ENCODE measurements at regions not wholly inside any gene's neighbourhood (a gene's known extent, or its start where the extent isn't known, plus 50 kb on each side); places are given as distances from the start of the nearest gene placed in this dataset.
"Not testable (repeated sequence)": the region's sequence is repeated elsewhere in the genome, so short reads cannot be mapped to it uniquely, and the experiment has no call there.

DNA sequence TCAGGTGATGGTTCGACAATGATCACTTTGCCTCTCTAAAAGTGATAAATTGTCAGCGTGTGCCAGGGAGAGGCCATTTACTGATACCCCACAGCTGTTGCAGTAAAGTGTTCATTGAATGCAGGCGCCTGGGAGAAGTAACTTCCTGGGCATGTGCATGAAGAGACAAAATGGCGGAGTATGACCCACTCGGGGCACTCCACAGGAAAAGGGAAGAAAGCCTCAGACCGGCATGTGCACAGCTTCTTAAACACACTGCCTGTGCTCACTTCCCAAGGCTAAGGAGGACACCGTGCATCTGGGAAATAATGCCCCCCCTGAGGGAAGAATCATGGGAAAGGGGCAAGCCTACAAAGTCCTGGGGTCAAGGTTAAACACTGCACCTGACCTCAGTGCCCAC is 329.5 kb downstream of the ICE1 start:
- no peaks in the 10 kb centered on the region for H3K36me3 ChIP-seq (ENCODE audit: control insufficient read depth, insufficient read depth, low read length)
- no peak overlapping the region for H3K9ac ChIP-seq (ENCODE audit: low read length)
- no peak overlapping the region for H3K27ac ChIP-seq (ENCODE audit: low read depth, low read length)
- H3K27me3 ChIP-seq (ENCODE audit: control insufficient read depth, insufficient read depth, low read length), result no peaks in the 10 kb centered on the region
- H3K4me1 ChIP-seq (ENCODE audit: control insufficient read depth, insufficient read depth, low read length), result no peaks in the 10 kb centered on the region
- no peak overlapping the region for H3K4me3 ChIP-seq (ENCODE audit: low read length)

DNA sequence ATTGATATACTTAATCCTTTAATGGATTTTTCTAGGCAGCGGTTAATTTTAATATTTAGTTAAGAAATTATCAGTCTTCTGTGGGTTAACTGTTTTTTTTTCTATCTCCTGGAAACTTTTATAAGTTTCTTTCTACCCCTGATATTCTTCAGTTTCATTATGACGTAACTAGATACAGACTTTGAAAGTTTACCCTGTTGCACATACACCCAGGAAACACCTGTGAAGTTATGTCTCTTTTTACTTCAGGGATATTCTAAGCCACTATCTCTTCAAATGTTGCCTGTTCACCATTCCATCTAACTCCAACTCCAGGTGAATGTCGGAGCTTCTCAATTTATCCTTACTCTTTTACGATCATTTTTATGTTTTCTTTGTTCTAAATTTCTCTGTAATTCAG is 329.0 kb downstream of the ICE1 start:
- Histone ChIP-seq H3K4me1 (ENCODE audit: control insufficient read depth, insufficient read depth, low read length) (no peaks in the 10 kb centered on the region), H3K27ac (ENCODE audit: low read depth, low read length) (no peak overlapping the region), H3K36me3 (ENCODE audit: control insufficient read depth, insufficient read depth, low read length) (no peaks in the 10 kb centered on the region), H3K27me3 (ENCODE audit: control insufficient read depth, insufficient read depth, low read length) (no peaks in the 10 kb centered on the region), H3K9ac (ENCODE audit: low read length) (no peak overlapping the region), H3K4me3 (ENCODE audit: low read length) (no peak overlapping the region)

DNA sequence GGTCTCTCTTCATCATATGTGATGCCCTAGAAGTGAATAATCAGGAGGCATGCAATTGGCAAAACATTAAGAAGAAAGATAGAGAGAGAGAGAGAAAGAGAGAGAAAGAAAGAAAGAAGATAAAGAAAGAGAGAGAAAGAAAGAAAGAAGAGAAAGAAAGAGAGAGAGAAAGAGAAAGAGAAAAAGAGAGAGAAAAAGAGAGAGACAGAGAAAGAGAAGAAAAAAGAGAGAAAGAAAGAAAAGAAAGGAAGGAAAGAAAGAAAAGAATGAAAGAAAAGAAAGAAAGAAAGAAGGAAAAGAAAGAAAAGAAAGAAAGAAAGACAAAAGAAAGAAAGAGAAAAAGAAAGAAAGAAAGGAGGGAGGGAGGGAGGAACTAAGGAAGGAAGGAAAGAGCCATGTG is 318.9 kb downstream of the ICE1 start:
- H3K9ac ChIP-seq (ENCODE audit: low read length), result no peak overlapping the region
- H3K4me3 ChIP-seq (ENCODE audit: low read length), result no peak overlapping the region
- H3K27ac ChIP-seq (ENCODE audit: low read depth, low read length), result no peak overlapping the region
- no peaks in the 10 kb centered on the region for H3K36me3 ChIP-seq (ENCODE audit: control insufficient read depth, insufficient read depth, low read length)
- H3K4me1 ChIP-seq (ENCODE audit: control insufficient read depth, insufficient read depth, low read length), result no peaks in the 10 kb centered on the region
- H3K27me3 ChIP-seq (ENCODE audit: control insufficient read depth, insufficient read depth, low read length), result no peaks in the 10 kb centered on the region

DNA sequence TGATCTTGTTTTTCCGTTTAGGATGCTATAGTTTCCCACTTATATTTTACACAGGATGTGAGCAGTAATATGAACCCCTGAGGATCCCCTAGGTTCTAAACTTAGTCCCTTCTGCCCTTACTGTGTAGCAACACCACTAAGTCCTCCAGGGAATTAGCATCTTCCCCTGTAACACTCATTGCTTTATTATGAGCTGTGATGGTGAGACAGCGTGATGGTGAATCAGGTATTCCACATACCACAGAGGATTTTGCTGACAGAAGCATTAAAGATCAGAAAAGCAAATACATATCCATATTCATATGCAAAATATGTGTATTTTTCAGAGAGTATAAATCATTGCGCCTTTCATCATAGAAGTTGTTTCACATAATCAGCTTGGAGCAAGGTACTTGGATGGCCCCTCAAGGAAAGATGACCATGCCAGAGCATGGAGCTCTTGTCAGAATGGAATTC is 317.0 kb downstream of the ICE1 start:
- Histone ChIP-seq H3K9ac (ENCODE audit: low read length) (no peak overlapping the region), H3K36me3 (ENCODE audit: control insufficient read depth, insufficient read depth, low read length) (no peaks in the 10 kb centered on the region), H3K27ac (ENCODE audit: low read depth, low read length) (no peak overlapping the region), H3K4me1 (ENCODE audit: control insufficient read depth, insufficient read depth, low read length) (no peaks in the 10 kb centered on the region), H3K4me3 (ENCODE audit: low read length) (no peak overlapping the region), H3K27me3 (ENCODE audit: control insufficient read depth, insufficient read depth, low read length) (no peaks in the 10 kb centered on the region)

DNA sequence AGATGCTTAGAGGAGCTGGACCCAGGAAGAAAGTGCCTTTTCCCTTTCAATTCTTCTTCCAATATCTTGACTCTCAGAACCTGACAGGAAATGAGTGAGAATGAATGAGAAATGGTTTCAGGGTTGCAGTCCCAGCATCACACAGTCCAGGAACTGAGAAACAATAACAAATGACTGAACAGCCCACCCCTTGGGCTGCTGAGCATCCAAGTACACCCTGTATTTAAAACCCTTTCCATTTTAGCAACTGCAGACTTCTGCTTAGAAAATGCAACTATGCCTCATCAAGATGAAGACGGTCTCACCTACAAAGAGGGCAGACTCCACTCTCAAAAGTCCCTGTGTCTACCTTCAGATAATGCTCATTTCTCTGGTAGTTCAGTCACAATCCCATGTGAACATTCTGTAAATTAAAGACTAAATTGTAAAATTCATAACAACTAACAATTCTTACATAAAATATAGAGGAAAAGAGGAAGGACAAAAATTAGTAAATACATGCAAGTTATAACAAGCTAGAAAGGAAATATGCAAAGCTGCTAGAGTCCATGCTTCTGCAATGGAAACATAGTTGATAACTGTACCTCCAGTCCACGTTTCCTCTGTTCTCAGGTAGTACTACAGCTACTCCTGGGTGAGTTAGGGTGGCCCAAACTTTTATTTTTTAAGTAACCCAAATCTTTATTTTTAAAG is 316.5 kb downstream of the ICE1 start:
- Histone ChIP-seq H3K27me3 (ENCODE audit: control insufficient read depth, insufficient read depth, low read length) (no peaks in the 10 kb centered on the region), H3K9ac (ENCODE audit: low read length) (no peak overlapping the region), H3K36me3 (ENCODE audit: control insufficient read depth, insufficient read depth, low read length) (no peaks in the 10 kb centered on the region), H3K4me3 (ENCODE audit: low read length) (no peak overlapping the region), H3K4me1 (ENCODE audit: control insufficient read depth, insufficient read depth, low read length) (no peaks in the 10 kb centered on the region), H3K27ac (ENCODE audit: low read depth, low read length) (no peak overlapping the region)

DNA sequence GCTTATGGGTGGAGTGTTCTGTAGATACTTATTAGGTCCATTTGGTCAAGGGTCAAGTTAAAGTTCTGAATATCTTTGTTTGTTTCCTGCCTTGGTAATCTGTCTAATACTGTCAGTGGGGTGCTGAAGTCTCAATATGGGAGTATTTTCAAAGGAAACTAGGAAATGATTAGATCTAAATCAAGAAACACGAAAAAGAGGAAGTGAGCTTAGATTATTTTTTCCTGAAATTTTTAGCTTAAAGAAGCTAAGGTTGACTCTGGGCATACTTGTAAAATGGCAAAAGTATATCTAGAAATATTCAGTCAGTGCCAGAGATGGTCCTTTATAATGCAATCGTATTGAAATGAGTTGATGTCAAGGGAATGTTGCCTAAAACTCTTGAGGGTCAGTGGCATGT is 313.5 kb downstream of the ICE1 start:
- H3K9ac ChIP-seq (ENCODE audit: low read length), result no peak overlapping the region
- no peaks in the 10 kb centered on the region for H3K4me1 ChIP-seq (ENCODE audit: control insufficient read depth, insufficient read depth, low read length)
- no peaks in the 10 kb centered on the region for H3K36me3 ChIP-seq (ENCODE audit: control insufficient read depth, insufficient read depth, low read length)
- H3K27me3 ChIP-seq (ENCODE audit: control insufficient read depth, insufficient read depth, low read length), result no peaks in the 10 kb centered on the region
- H3K27ac ChIP-seq (ENCODE audit: low read depth, low read length), result no peak overlapping the region
- no peak overlapping the region for H3K4me3 ChIP-seq (ENCODE audit: low read length)

DNA sequence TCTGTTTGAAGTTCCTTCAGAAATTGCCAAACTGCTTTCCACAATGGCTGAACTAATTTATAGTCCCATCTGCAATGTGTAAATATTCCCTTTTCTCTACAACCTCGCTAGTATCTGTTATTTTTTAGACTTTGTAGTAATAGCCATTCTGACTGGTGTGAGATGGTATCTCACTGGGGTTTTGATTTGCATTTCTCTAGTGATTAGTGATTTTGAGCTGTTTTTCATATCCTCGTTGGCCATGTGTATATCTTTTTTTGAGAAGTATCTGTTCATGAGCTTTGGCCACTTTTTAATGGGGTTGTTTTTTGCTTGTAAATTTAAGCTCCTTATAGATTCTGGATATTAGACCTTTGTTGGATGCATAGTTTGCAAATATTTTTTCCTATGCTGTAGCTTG is 310.6 kb downstream of the ICE1 start:
- H3K4me1 ChIP-seq (ENCODE audit: control insufficient read depth, insufficient read depth, low read length); H3K27me3 ChIP-seq (ENCODE audit: control insufficient read depth, insufficient read depth, low read length); H3K27ac ChIP-seq (ENCODE audit: low read depth, low read length); H3K4me3 ChIP-seq (ENCODE audit: low read length); H3K36me3 ChIP-seq (ENCODE audit: control insufficient read depth, insufficient read depth, low read length); H3K9ac ChIP-seq (ENCODE audit: low read length): not testable (repeated sequence)

DNA sequence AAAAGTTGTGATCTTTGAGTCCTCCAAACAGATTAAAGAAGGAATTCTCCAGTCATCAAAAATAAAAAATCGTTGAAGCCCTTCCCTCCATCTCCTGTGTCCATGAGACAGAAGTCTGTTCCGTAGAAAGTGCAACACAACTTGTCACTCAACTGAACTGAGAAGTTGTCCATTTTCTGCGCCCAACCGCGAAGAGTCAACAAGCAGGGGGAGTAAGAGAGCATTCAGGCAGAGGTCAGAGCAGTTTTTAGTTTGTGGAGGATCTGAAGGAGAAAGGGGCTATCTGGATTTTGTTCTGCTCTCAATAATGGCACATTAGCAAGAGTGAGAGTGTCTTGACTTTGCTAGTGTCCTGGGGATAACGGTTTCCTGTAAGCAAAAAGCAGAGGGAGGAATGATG is 303.9 kb downstream of the ICE1 start:
- Histone ChIP-seq H3K9ac (ENCODE audit: low read length) (no peak overlapping the region), H3K4me3 (ENCODE audit: low read length) (no peak overlapping the region), H3K4me1 (ENCODE audit: control insufficient read depth, insufficient read depth, low read length) (no peaks in the 10 kb centered on the region), H3K27ac (ENCODE audit: low read depth, low read length) (no peak overlapping the region), H3K36me3 (ENCODE audit: control insufficient read depth, insufficient read depth, low read length) (no peaks in the 10 kb centered on the region), H3K27me3 (ENCODE audit: control insufficient read depth, insufficient read depth, low read length) (no peaks in the 10 kb centered on the region)

DNA sequence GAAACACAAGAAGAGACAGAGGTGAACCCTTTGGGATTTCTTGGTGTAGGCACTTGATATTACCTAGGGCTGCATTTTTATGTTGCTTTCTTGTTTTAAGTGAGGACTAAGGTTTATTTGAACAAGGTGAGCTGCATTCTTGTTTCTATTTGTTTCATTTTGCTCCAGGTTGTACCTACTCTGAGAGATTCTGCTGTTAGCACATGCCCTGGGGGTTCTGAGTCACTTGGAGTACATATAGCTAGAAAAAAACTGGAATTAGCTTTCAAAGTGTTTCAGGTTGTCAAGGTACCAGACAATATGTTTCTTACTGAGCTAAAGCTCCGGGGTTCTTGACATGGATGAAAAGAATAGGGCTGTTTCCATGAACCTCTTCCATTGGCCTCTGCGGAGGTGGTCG is 299.4 kb downstream of the ICE1 start:
- Histone ChIP-seq H3K9ac (ENCODE audit: low read length) (no peak overlapping the region), H3K4me3 (ENCODE audit: low read length) (no peak overlapping the region), H3K4me1 (ENCODE audit: control insufficient read depth, insufficient read depth, low read length) (no peaks in the 10 kb centered on the region), H3K27me3 (ENCODE audit: control insufficient read depth, insufficient read depth, low read length) (no peaks in the 10 kb centered on the region), H3K36me3 (ENCODE audit: control insufficient read depth, insufficient read depth, low read length) (no peaks in the 10 kb centered on the region), H3K27ac (ENCODE audit: low read depth, low read length) (no peak overlapping the region)

DNA sequence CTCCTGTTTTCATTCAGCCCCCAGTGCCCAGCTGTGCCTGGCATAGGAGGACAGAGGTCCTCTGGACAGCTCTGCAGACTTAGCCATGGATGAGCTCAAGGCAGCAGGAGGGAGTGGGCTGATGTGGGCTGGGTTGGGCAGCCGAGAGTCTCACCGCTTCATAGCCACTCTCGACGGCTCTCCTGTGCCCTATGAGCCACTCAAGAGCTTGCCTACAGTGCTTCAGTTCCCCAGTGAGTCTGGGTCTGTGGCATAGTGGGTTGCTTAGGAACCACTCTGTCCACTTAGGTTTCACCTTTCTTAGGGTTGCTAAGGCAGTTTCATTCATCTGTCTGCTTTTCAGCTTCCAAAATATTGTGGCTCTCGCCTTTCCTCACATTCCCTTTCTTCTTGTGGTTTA is 296.8 kb downstream of the ICE1 start:
- H3K27ac ChIP-seq (ENCODE audit: low read depth, low read length), result no peak overlapping the region
- H3K4me1 ChIP-seq (ENCODE audit: control insufficient read depth, insufficient read depth, low read length), result no peaks in the 10 kb centered on the region
- no peaks in the 10 kb centered on the region for H3K36me3 ChIP-seq (ENCODE audit: control insufficient read depth, insufficient read depth, low read length)
- no peak overlapping the region for H3K9ac ChIP-seq (ENCODE audit: low read length)
- no peaks in the 10 kb centered on the region for H3K27me3 ChIP-seq (ENCODE audit: control insufficient read depth, insufficient read depth, low read length)
- no peak overlapping the region for H3K4me3 ChIP-seq (ENCODE audit: low read length)

DNA sequence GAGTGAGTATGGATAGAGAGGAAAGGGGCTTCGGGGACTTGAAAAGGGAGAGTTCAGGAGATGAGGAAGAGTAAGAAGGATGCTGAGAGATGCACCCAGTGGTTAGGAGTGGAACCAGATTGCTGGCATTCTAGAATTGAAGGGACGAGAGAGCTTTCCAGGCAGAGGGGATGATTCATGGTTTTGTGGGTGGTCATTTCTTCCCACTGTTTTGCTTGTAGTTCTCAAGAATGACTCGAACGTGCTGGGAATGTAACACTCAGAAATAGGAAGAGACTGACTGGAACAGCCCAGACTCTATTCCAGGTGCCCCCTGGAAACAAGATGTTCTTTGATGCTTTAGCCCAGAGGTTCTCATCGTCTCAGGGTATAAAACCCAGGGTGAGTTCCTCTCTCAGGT is 294.2 kb downstream of the ICE1 start:
- Histone ChIP-seq H3K27ac (ENCODE audit: low read depth, low read length) (no peak overlapping the region), H3K4me3 (ENCODE audit: low read length) (no peak overlapping the region), H3K27me3 (ENCODE audit: control insufficient read depth, insufficient read depth, low read length) (no peaks in the 10 kb centered on the region), H3K9ac (ENCODE audit: low read length) (no peak overlapping the region), H3K36me3 (ENCODE audit: control insufficient read depth, insufficient read depth, low read length) (no peaks in the 10 kb centered on the region), H3K4me1 (ENCODE audit: control insufficient read depth, insufficient read depth, low read length) (no peaks in the 10 kb centered on the region)

DNA sequence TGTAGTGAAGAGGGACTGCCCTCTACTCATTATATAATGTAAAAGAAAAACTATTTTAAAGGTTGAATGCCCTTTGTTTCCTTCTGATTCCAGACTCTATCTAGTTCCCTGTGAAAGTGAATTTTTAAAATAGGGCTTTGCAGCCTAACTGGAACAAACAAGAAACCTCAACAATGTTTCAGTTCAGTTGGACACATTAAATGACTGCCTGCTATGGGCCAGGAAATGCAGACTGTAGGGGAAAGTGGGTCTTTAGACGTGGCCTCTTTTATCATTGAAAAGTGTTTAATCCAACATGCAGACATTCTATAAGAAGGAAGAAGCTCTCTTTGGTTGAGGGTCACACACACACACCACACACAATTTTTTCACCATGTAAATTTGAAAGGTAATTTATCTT is 289.1 kb downstream of the ICE1 start:
- Histone ChIP-seq H3K4me1 (ENCODE audit: control insufficient read depth, insufficient read depth, low read length) (no peaks in the 10 kb centered on the region), H3K36me3 (ENCODE audit: control insufficient read depth, insufficient read depth, low read length) (no peaks in the 10 kb centered on the region), H3K9ac (ENCODE audit: low read length) (no peak overlapping the region), H3K4me3 (ENCODE audit: low read length) (no peak overlapping the region), H3K27me3 (ENCODE audit: control insufficient read depth, insufficient read depth, low read length) (no peaks in the 10 kb centered on the region), H3K27ac (ENCODE audit: low read depth, low read length) (no peak overlapping the region)

DNA sequence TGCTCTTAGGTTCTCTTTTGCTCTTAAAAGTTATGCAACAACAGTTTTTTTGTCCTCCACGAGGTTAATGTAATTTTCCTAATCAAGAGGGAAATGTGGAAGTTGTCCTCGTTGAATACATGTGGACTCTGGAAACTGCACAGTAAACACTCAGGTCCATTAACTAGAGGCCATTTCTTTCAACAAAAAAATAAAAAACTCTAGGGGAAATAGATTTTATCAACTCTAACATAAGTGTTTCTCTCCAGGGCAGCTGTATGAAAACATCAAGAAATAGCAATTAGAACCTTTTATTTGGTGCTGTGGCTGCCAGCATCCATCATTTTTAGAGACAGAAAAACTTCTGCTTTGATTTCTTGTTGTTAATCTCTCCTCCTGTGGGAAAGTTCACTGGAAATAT is 288.6 kb downstream of the ICE1 start:
- Histone ChIP-seq H3K27ac (ENCODE audit: low read depth, low read length) (no peak overlapping the region), H3K4me3 (ENCODE audit: low read length) (no peak overlapping the region), H3K9ac (ENCODE audit: low read length) (no peak overlapping the region), H3K27me3 (ENCODE audit: control insufficient read depth, insufficient read depth, low read length) (no peaks in the 10 kb centered on the region), H3K4me1 (ENCODE audit: control insufficient read depth, insufficient read depth, low read length) (no peaks in the 10 kb centered on the region), H3K36me3 (ENCODE audit: control insufficient read depth, insufficient read depth, low read length) (no peaks in the 10 kb centered on the region)
